Body of pancreas (tissue), 4 donors: ENCODE measurements at regions not wholly inside any gene's neighbourhood (a gene's known extent, or its start where the extent isn't known, plus 50 kb on each side); places are given as distances from the start of the nearest gene placed in this dataset.

Experiments
- CTCF ChIP-seq, 7 experiments: fragments of 450-650 bp in 4 of 7; fragments of 200-600 bp in 3 of 7; sonication (generic) in 3 of 7; IDR thresholded peaks; one replicate each; pipeline ENCODE4 v1.5.1; 2016 to 2019; ENCODE audit warnings: antibody characterized with exemption in 7 of 7
- POLR2A ChIP-seq, 3 donors: fragments of 450-650 bp; IDR thresholded peaks; one replicate each; pipeline ENCODE4 v1.6.1; 2016; ENCODE audit warnings: antibody characterized with exemption in 3 of 3, mild to moderate bottlenecking in 2 of 3

DNA sequence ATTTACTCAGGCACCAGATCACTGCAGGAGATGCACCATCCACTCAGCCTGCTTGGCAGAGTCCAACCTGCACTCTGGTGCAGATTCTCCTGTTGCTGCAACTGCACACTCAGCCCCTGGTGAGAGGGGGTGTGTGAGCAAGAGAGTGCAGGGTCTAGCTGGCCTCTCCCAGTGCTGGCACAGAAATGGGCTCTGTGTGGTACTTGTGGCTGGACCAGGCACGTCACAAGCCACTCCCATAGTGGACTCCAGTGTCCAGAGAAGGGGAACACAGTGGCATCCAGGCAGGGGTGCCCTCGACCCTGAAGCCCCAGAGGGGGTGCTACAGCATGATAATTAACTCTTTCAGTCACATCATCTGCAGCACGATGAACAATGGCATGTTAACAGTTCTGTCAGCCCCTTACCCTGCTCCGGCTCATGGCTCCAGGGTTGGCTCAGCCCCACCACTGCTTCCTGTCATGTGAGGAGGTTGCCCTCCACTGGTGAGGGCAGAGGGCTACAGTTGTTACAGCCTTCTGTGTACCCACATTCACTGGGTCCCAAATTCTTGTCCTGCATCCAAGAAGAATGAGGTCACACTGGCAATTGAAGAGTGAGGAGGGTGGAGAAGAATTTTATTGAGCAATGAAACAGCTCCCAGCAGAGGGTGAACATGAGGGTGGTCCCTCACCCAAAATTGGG lies 135.7 kb downstream of the EVA1A start:
- TF ChIP-seq CTCF (IDR thresholded peaks at IDR 0.05) (no peak), POLR2A (IDR thresholded peaks at IDR 0.05) (no peak)
